SK-N-SH (cell line): ENCODE measurements at regions not wholly inside any gene's neighbourhood (a gene's known extent, or its start where the extent isn't known, plus 50 kb on each side); places are given as distances from the start of the nearest gene placed in this dataset.

Source experiments
- CTCF ChIA-PET: fragments of 300-600, 350-600 bp; formaldehyde crosslinking; extraction: SDS; loops from one replicate; lab custom pipeline; 2021; lab: Yijun Ruan, JAX
- POLR2A ChIA-PET: fragments of 350-600 bp; sonication (Branson Sonifier 250); formaldehyde crosslinking; extraction: SDS; loops from one replicate; lab custom pipeline; 2020; ENCODE audit warnings: antibody characterized with exemption, inconsistent platforms; lab: Yijun Ruan, JAX
- DNase-seq: peaks from one replicate; pipeline ENCODE4 v3.0.0; 2012
- H2AFZ ChIP-seq: fragments of 200-600 bp; sonication (generic); 2 replicates; pipeline ENCODE4 v1.8.1; 2016; ENCODE audit warnings: antibody characterized with exemption, mild to moderate bottlenecking, low read depth
- H3F3A ChIP-seq: fragments of 200-600 bp; sonication (generic); replicated peaks from 2 replicates; pipeline ENCODE3; 2016; ENCODE audit warnings: antibody characterized with exemption, mild to moderate bottlenecking; ENCODE audit not compliant: insufficient read depth
- H3K27ac ChIP-seq, 2 experiments: fragments of 200-500 bp in 1 of 2; fragments of 200-600 bp in 1 of 2; sonication (Bioruptor generic) in 1 of 2; sonication (generic), shearing (Covaris generic) in 1 of 2; 2 replicates each; pipeline versions ENCODE4 v1.5.1 to v1.6.1; 2014 to 2016; ENCODE audit warnings: low read depth in 2 of 2, inconsistent platforms in 1 of 2, low read length in 1 of 2, mild to moderate bottlenecking in 1 of 2, mixed read lengths in 1 of 2
- H3K27me3 ChIP-seq: fragments of 200-600 bp; sonication (generic), shearing (Covaris generic); 2 replicates; pipeline ENCODE4 v1.6.1; 2016; ENCODE audit warnings: mixed run types; ENCODE audit not compliant: insufficient read depth
- H3K36me3 ChIP-seq, 2 experiments: fragments of 200-500 bp in 1 of 2; fragments of 200-600 bp in 1 of 2; sonication (Bioruptor generic) in 1 of 2; sonication (generic) in 1 of 2; replicated peaks in 1 of 2; 2 replicates each; pipeline versions ENCODE3 to v1.5.1; 2014 to 2016; ENCODE audit warnings: low read length in 1 of 2, mild to moderate bottlenecking in 1 of 2; ENCODE audit not compliant: insufficient read depth in 2 of 2, control insufficient read depth in 1 of 2
- H3K4me1 ChIP-seq, 2 experiments: fragments of 200-500 bp in 1 of 2; fragments of 200-600 bp in 1 of 2; sonication (Bioruptor generic) in 1 of 2; sonication (generic), shearing (Covaris generic) in 1 of 2; 2 replicates each; pipeline versions ENCODE4 v1.5.1 to v1.6.1; 2014 to 2016; ENCODE audit warnings: low read depth in 1 of 2, low read length in 1 of 2, mixed run types in 1 of 2; ENCODE audit not compliant: insufficient read depth in 2 of 2, control insufficient read depth in 1 of 2
- H3K4me2 ChIP-seq: fragments of 200-600 bp; sonication (generic), shearing (Covaris generic); 2 replicates; pipeline ENCODE4 v1.6.1; 2017; ENCODE audit warnings: mixed run types
- H3K4me3 ChIP-seq, 2 experiments: fragments of 200-500 bp in 1 of 2; fragments of 200-600 bp in 1 of 2; sonication (Bioruptor generic) in 1 of 2; sonication (generic), shearing (Covaris generic) in 1 of 2; 2 replicates each; pipeline versions ENCODE4 v1.5.1 to v1.8.1; 2014 to 2016; ENCODE audit warnings: low read depth in 2 of 2, inconsistent platforms in 1 of 2, low read length in 1 of 2, mild to moderate bottlenecking in 1 of 2, mixed read lengths in 1 of 2, moderate library complexity in 1 of 2
- H3K79me2 ChIP-seq: fragments of 200-600 bp; sonication (generic); 2 replicates; pipeline ENCODE4 v1.8.1; 2017; ENCODE audit warnings: mild to moderate bottlenecking; ENCODE audit not compliant: insufficient read depth
- H3K9ac ChIP-seq: fragments of 200-600 bp; sonication (generic); 2 replicates; pipeline ENCODE4 v1.6.1; 2017; ENCODE audit warnings: mixed run types
- H3K9me2 ChIP-seq: fragments of 200-600 bp; sonication (generic); 2 replicates; pipeline ENCODE4 v1.6.1; 2017; ENCODE audit warnings: mixed run types
- H3K9me3 ChIP-seq: fragments of 200-600 bp; sonication (generic); 2 replicates; pipeline ENCODE4 v1.6.1; 2017; ENCODE audit warnings: mixed run types, mild to moderate bottlenecking, moderate library complexity
- H4K20me1 ChIP-seq: fragments of 200-600 bp; sonication (generic); 2 replicates; pipeline ENCODE4 v1.6.1; 2017; ENCODE audit warnings: mild to moderate bottlenecking, mixed run types; ENCODE audit not compliant: insufficient read depth
- CHD2 ChIP-seq: fragments of 150-350 bp; IDR thresholded peaks from 2 replicates; pipeline ENCODE4 v1.6.1; 2018; ENCODE audit warnings: low read length; ENCODE audit not compliant: partially characterized antibody
- CTCF ChIP-seq: fragments of 200-600 bp; sonication (generic); IDR thresholded peaks from 2 replicates; pipeline ENCODE4 v1.6.1; 2017; ENCODE audit warnings: antibody characterized with exemption, mild to moderate bottlenecking, moderate library complexity
- ELF1 ChIP-seq: IDR thresholded peaks from 2 replicates; pipeline ENCODE4 v1.4.0; 2012
- EP300 ChIP-seq, 2 experiments: IDR thresholded peaks; 2 replicates each; pipeline versions ENCODE4 v1.4.0 to v1.6.1; 2012; ENCODE audit warnings: borderline replicate concordance in 1 of 2, low read depth in 1 of 2, low read length in 1 of 2
- EZH2phosphoT487 ChIP-seq: fragments of 200-600 bp; sonication (generic); IDR thresholded peaks from 2 replicates; pipeline ENCODE4 v1.6.1; 2017; ENCODE audit warnings: low read depth, mixed run types, mild to moderate bottlenecking, antibody characterized with exemption, moderate library complexity, borderline replicate concordance
- FOSL2 ChIP-seq: IDR thresholded peaks from 2 replicates; pipeline ENCODE4 v1.4.0; 2012; ENCODE audit warnings: low read depth, mild to moderate bottlenecking, moderate library complexity, borderline replicate concordance
- FOXM1 ChIP-seq: IDR thresholded peaks from 2 replicates; pipeline ENCODE4 v1.4.0; 2012; ENCODE audit warnings: low read depth, mild to moderate bottlenecking
- JUND ChIP-seq: IDR thresholded peaks from 2 replicates; pipeline ENCODE4 v1.4.0; 2012
- MAX ChIP-seq: IDR thresholded peaks from 2 replicates; pipeline ENCODE4 v1.4.0; 2012; ENCODE audit warnings: low read depth
- MEF2A ChIP-seq: IDR thresholded peaks from 2 replicates; pipeline ENCODE4 v1.4.0; 2012; ENCODE audit warnings: low read depth, borderline replicate concordance
- MXI1 ChIP-seq: IDR thresholded peaks from 2 replicates; pipeline ENCODE4 v1.6.1; 2012; ENCODE audit warnings: mild to moderate bottlenecking, low read depth, low read length, improper control_type of control experiment
- NFIC ChIP-seq: IDR thresholded peaks from 2 replicates; pipeline ENCODE4 v1.4.0; 2012; ENCODE audit warnings: borderline replicate concordance
- PBX3 ChIP-seq: IDR thresholded peaks from 2 replicates; pipeline ENCODE4; 2012
- POLR2AphosphoS5 ChIP-seq: IDR thresholded peaks from 2 replicates; pipeline ENCODE4 v1.6.1; 2012; ENCODE audit warnings: low read depth, low read length
- RAD21 ChIP-seq: IDR thresholded peaks from 2 replicates; pipeline ENCODE4 v1.6.1; 2012; ENCODE audit warnings: mild to moderate bottlenecking, low read length
- RCOR1 ChIP-seq: fragments of 150-350 bp; IDR thresholded peaks from 2 replicates; pipeline ENCODE4 v1.6.1; 2017; ENCODE audit warnings: antibody characterized with exemption, low read length
- SIN3A ChIP-seq: IDR thresholded peaks from 2 replicates; pipeline ENCODE4 v1.6.1; 2012; ENCODE audit warnings: low read depth, mild to moderate bottlenecking, low read length, moderate library complexity, borderline replicate concordance
- SMC3 ChIP-seq: IDR thresholded peaks from 2 replicates; pipeline ENCODE4 v1.6.1; 2012; ENCODE audit warnings: low read depth, low read length, improper control_type of control experiment
- TCF12 ChIP-seq: IDR thresholded peaks from 2 replicates; pipeline ENCODE4 v1.4.0; 2012
- USF1 ChIP-seq: IDR thresholded peaks from 2 replicates; pipeline ENCODE4 v1.4.0; 2012; ENCODE audit warnings: low read depth, borderline replicate concordance
- YY1 ChIP-seq: IDR thresholded peaks from 2 replicates; pipeline ENCODE4 v1.4.0; 2012; ENCODE audit warnings: low read depth, mild to moderate bottlenecking
- WGBS: methylation state at CpG from one replicate; pipeline ENCODE4 v1.1.6; 2017; ENCODE audit warnings: low lambda C conversion rate; 5-methylcytosine and 5-hydroxymethylcytosine counted together

- 85% methylated on average over 1 of the region's 1 CpG for WGBS
- no peak overlapping the region for H3K27ac ChIP-seq
- no peaks in the 10 kb centered on the region for H3K9me2 ChIP-seq
- ChIA-PET CTCF (interaction anchor here (1.0 to 3.3 kb wide), 4 partner anchors 25 to 617 kb away, joined by 3 to 12 read pairs (median 8); no protein-coding TSS in a partner anchor), POLR2A (no interaction called here)
- no peaks in the 10 kb centered on the region for H4K20me1 ChIP-seq
- no peak overlapping the region for H3K4me2 ChIP-seq
- H2AFZ ChIP-seq, result no peak overlapping the region
- no peaks in the 10 kb centered on the region for H3F3A ChIP-seq
- no peak overlapping the region for H3K4me3 ChIP-seq
- no peak for DNase-seq
- no peak overlapping the region for H3K9ac ChIP-seq
- no peaks in the 10 kb centered on the region for H3K9me3 ChIP-seq
- TF ChIP-seq POLR2AphosphoS5, result no peak
- TF ChIP-seq JUND, result no peak
- TF ChIP-seq USF1, result no peak
- TF ChIP-seq CTCF, result no peak
- TF ChIP-seq MAX, result no peak
- no peak for TF ChIP-seq SMC3
- no peaks in the 10 kb centered on the region for H3K27me3 ChIP-seq
- H3K36me3 ChIP-seq, result no peaks in the 10 kb centered on the region
- H3K4me1 ChIP-seq, result peaks cover 0 to 7% of the 10 kb centered on the region in 2 experiments; a peak in 3 of 4 replicates
- H3K79me2 ChIP-seq, result no peaks in the 10 kb centered on the region
Measured at GRCh38 chr1:200304171-200304570, 105.7 kb downstream of the ZNF281 start.

- POLR2A ChIA-PET, result no interaction called here
- Histone ChIP-seq H2AFZ (peak overlapping the region; percentile 95; the same call in 1 of the 2 replicates), H3K36me3 (no peaks in the 10 kb centered on the region), H3K27ac (no peak overlapping the region), H4K20me1 (no peaks in the 10 kb centered on the region), H3F3A (no peaks in the 10 kb centered on the region), H3K4me3 (peak overlapping the region; percentile 69 to 95), H3K79me2 (no peaks in the 10 kb centered on the region)
- DNase-seq, result peak; percentile 22
- CTCF ChIA-PET, result interaction anchor here (1.3 to 1.5 kb wide), 2 partner anchors 29 to 61 kb away, joined by 3 read pairs; no protein-coding TSS in a partner anchor
- TF ChIP-seq FOSL2 (no peak), MAX (no peak), FOXM1 (no peak), RAD21 (no peak), POLR2AphosphoS5 (no peak), NFIC (no peak), SIN3A (no peak), MXI1 (no peak), USF1 (no peak), RCOR1 (no peak), CHD2 (no peak), YY1 (no peak), EZH2phosphoT487 (no peak), MEF2A (no peak), PBX3 (no peak), TCF12 (no peak), EP300 (IDR thresholded peaks at IDR 0.05; ENCODE audit: borderline replicate concordance in 1 of 2, low read depth in 1 of 2, low read length in 1 of 2) (no peak), ELF1 (no peak)
- TF ChIP-seq, all 33 proteins: peak for 0
- 49% methylated on average over 13 of the region's 13 CpGs for WGBS
- Histone ChIP-seq H3K9me3 (no peaks in the 10 kb centered on the region), H3K9me2 (no peaks in the 10 kb centered on the region), H3K4me1 (peaks cover 0 to 7% of the 10 kb centered on the region in 2 experiments; a peak in 3 of 4 replicates), H3K4me2 (peak overlapping the region; percentile 95), H3K9ac (no peak overlapping the region), H3K27me3 (no peaks in the 10 kb centered on the region)
Measured at GRCh38 chr1:200302921-200303290, 106.9 kb downstream of the ZNF281 start.
